ENCODE measurements at regions not wholly inside any gene's neighbourhood (a gene's known extent, or its start where the extent isn't known, plus 50 kb on each side); places are given as distances from the start of the nearest gene placed in this dataset.
A peak's percentile ranks its signal among the peaks of the same experiment; 100 is the strongest.

GRCh38 chr16:64470916-64471315, 650.9 kb downstream of the CDH11 start:
- Mint-ChIP-seq H3K36me3 (no peaks in the 10 kb centered on the region), H3K27ac (no peak overlapping the region), H3K9me3 (peaks cover 0 to 19% (median 2%) of the 10 kb centered on the region in 3 donors), H3K4me3 (no peak overlapping the region), H3K27me3 (no peaks in the 10 kb centered on the region), H3K4me1 (no peaks in the 10 kb centered on the region)

- no peaks in the 10 kb centered on the region for H3K4me1 Mint-ChIP-seq
- no peak overlapping the region for H3K4me3 Mint-ChIP-seq
- H3K27ac Mint-ChIP-seq, result no peak overlapping the region
- peaks cover 0 to 21% (median 2%) of the 10 kb centered on the region in 3 donors for H3K9me3 Mint-ChIP-seq
- H3K36me3 Mint-ChIP-seq, result no peaks in the 10 kb centered on the region
- no peaks in the 10 kb centered on the region for H3K27me3 Mint-ChIP-seq
These were observed 651.8 kb downstream of the CDH11 start for GRCh38 chr16:64469906-64470702.

DNA sequence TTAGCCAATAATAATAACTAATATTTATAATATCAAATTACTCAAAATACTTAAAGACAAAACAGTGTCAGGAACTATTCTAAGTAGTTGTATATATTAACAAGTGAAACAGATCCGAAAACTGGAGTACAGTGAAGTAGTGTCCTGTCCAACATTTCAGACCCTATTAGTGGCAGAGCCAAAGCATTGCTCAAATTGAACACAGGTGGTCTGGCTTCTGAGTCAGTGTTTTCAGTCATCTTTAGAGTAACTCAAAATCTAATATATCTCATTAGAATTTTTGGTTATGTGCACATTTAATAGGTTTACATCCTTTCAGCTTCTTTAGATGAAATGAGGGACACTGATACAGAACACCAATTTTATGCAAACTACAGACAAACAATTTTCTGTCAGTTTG, 652.5 kb downstream of the CDH11 start:
- H3K27ac Mint-ChIP-seq, result no peak overlapping the region
- no peak overlapping the region for H3K4me3 Mint-ChIP-seq
- peaks cover 2 to 27% (median 3%) of the 10 kb centered on the region in 3 donors for H3K9me3 Mint-ChIP-seq
- no peaks in the 10 kb centered on the region for H3K27me3 Mint-ChIP-seq
- H3K36me3 Mint-ChIP-seq, result no peaks in the 10 kb centered on the region
- no peaks in the 10 kb centered on the region for H3K4me1 Mint-ChIP-seq

DNA sequence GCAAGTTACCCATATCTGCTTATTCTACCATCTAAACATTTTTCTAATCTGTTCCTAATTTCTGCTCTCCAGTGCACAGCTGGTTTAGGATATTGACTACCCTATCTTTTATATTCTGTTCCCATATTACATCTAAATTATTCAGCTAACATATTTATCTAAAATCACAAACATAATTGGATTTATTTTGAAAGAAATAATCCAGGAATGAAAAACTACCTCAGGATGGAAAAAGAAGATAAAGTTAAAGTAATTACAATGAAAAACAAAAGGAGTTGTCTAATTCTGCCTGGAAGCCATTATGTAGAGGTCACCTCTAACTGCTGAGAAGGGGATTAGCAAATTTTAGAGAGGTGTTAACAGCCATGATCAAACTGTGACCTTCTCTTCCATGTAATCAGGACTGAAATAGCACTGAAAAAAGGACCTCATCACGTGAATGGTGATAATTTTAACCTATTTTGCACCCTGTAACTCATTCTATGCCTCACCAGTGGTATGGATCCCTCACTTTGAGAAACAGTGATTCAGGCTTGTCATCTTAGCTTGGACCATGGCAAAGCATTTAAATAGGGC, 653.3 kb downstream of the CDH11 start:
- Mint-ChIP-seq H3K27ac (peak overlapping the region in 1 of 3 donors; percentile 44), H3K4me3 (no peak overlapping the region), H3K27me3 (no peaks in the 10 kb centered on the region), H3K4me1 (no peaks in the 10 kb centered on the region), H3K36me3 (no peaks in the 10 kb centered on the region), H3K9me3 (peaks cover 2 to 27% (median 3%) of the 10 kb centered on the region in 3 donors)

DNA sequence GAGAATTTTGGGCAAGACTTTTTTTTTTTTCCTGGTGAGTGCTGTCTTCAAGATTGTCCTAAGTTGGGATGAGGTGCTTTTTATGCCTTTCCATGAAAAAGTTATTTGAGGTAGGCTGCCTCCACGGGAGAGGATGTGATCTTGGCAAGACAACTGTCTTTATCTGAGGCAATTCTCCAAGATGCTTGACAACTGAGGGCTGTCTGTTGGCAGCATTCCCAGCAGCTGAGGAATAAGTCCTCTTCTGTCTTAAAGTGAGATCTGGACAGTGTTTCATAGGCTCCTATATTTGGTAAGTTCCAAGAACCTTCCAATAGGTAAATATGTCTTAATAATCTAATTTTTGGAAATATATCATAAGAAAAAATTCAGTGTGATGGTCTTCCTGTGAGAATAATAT, 662.0 kb downstream of the CDH11 start:
- Mint-ChIP-seq H3K27me3 (no peaks in the 10 kb centered on the region), H3K4me1 (no peaks in the 10 kb centered on the region), H3K27ac (no peak overlapping the region), H3K9me3 (peaks cover 3 to 18% (median 9%) of the 10 kb centered on the region in 3 donors), H3K36me3 (no peaks in the 10 kb centered on the region), H3K4me3 (no peak overlapping the region)

DNA sequence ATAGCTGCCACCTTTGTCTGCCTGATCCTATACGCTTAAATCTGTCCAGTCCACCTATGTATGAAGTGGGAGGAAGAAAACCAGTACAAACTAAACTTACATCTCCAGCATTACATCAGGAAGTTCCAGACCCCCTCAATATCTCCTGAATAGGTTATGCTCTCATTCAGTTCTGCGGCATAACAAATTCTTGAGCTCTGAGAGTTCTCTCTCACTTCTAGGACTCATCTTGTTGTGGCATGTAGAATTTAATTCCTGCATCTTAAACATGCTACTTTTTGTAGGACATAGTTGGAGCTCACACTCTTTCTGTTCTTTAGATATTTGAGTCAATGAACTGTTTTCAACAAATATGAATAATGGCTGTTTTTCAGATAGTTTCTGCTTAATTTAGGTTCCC, 662.5 kb downstream of the CDH11 start:
- Mint-ChIP-seq H3K27me3 (no peaks in the 10 kb centered on the region), H3K9me3 (peaks cover 3 to 15% (median 12%) of the 10 kb centered on the region in 3 donors)

GRCh38 chr16:64455275-64455674, 666.6 kb downstream of the CDH11 start:
- Mint-ChIP-seq H3K27me3 (no peaks in the 10 kb centered on the region), H3K4me1 (no peaks in the 10 kb centered on the region), H3K4me3 (no peak overlapping the region), H3K27ac (no peak overlapping the region), H3K9me3 (peaks cover 0 to 15% (median 13%) of the 10 kb centered on the region in 3 donors), H3K36me3 (no peaks in the 10 kb centered on the region)

More for the DNA sequence above, 662.5 kb downstream of the CDH11 start:
- Mint-ChIP-seq H3K4me3 (no peak overlapping the region), H3K4me1 (no peaks in the 10 kb centered on the region), H3K36me3 (no peaks in the 10 kb centered on the region), H3K27ac (no peak overlapping the region)

GRCh38 chr16:64453646-64454045, 668.2 kb downstream of the CDH11 start:
- no peak overlapping the region for H3K4me3 Mint-ChIP-seq
- peaks cover 0 to 21% (median 14%) of the 10 kb centered on the region in 3 donors for H3K9me3 Mint-ChIP-seq
- no peaks in the 10 kb centered on the region for H3K36me3 Mint-ChIP-seq
- no peaks in the 10 kb centered on the region for H3K4me1 Mint-ChIP-seq
- H3K27me3 Mint-ChIP-seq, result no peaks in the 10 kb centered on the region
- no peak overlapping the region for H3K27ac Mint-ChIP-seq

GRCh38 chr16:64452446-64452845, 669.4 kb downstream of the CDH11 start:
- Mint-ChIP-seq H3K27me3 (no peaks in the 10 kb centered on the region), H3K27ac (no peak overlapping the region), H3K9me3 (peaks cover 0 to 21% (median 14%) of the 10 kb centered on the region in 3 donors), H3K36me3 (no peaks in the 10 kb centered on the region), H3K4me3 (no peak overlapping the region), H3K4me1 (no peaks in the 10 kb centered on the region)

DNA sequence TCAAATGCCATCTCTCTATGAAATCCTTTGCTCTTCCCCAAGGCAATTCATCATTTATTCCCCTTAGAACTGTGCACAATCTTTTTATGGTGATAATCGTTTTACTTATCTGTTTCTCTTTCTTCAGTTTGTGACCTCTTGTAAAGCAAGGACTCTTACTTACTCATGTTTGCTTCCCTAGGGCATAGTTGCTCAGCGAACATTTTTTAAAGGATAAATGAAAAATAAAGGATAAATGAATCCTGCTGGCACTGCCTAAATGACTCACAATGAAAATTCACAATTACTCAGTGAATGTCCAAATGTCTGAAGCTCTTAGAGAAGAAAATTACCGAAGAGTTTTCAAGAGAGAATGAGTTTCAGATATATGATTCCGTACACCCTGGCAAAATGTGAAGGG, 671.7 kb downstream of the CDH11 start:
- Mint-ChIP-seq H3K4me3 (no peak overlapping the region), H3K27me3 (no peaks in the 10 kb centered on the region), H3K27ac (no peak overlapping the region), H3K9me3 (peaks cover 0 to 18% (median 11%) of the 10 kb centered on the region in 3 donors), H3K36me3 (no peaks in the 10 kb centered on the region), H3K4me1 (no peaks in the 10 kb centered on the region)

- H3K9me3 Mint-ChIP-seq, result peaks cover 0 to 18% (median 9%) of the 10 kb centered on the region in 3 donors
- H3K27me3 Mint-ChIP-seq, result no peaks in the 10 kb centered on the region
- no peaks in the 10 kb centered on the region for H3K4me1 Mint-ChIP-seq
- no peak overlapping the region for H3K4me3 Mint-ChIP-seq
- no peak overlapping the region for H3K27ac Mint-ChIP-seq
- no peaks in the 10 kb centered on the region for H3K36me3 Mint-ChIP-seq
These were observed 672.4 kb downstream of the CDH11 start for GRCh38 chr16:64449506-64449905.

DNA sequence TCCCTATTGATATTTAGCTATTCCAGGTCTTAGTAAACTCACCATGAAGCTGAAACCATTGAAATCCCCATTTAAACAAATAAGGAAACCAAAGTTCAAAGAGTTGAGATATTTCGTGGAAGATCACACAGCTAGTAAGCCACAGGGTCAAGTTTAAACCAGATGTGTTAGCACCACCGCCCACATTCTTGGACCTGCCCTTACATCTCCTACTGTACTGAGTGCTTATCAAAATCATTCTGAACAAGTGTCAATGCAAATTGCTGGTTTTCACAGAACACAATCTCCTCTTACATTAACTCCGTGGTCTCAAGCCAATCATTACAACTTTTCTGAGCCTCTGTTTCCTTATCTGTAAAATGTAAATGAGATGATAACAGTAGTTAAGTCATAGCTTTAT, 676.2 kb downstream of the CDH11 start:
- Mint-ChIP-seq H3K4me3 (no peak overlapping the region), H3K9me3 (peaks cover 0 to 18% (median 5%) of the 10 kb centered on the region in 3 donors), H3K27ac (no peak overlapping the region), H3K27me3 (no peaks in the 10 kb centered on the region), H3K4me1 (no peaks in the 10 kb centered on the region), H3K36me3 (no peaks in the 10 kb centered on the region)

DNA sequence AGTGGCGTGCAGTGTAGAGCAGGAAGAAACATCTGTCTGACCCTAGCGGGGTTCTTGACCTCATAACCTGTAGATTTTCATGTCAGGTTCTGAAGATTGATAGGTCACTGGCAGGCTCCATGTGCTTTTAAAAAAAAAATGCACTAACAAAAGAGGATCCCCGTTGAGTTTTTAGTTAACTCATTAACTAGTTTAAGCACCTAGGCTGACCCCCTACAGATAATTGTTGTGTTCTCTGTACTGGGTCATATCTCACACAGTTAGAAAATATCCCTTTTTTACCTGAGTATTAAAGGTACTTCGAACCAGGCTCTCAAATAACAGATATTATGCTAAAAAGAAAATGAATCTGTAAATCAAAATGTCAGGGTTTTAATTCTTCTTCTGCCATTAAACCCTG, 676.6 kb downstream of the CDH11 start:
- Mint-ChIP-seq H3K4me1 (no peaks in the 10 kb centered on the region), H3K27ac (no peak overlapping the region), H3K9me3 (peaks cover 0 to 16% (median 5%) of the 10 kb centered on the region in 3 donors), H3K36me3 (no peaks in the 10 kb centered on the region), H3K27me3 (no peaks in the 10 kb centered on the region), H3K4me3 (no peak overlapping the region)

- Mint-ChIP-seq H3K9me3 (peaks cover 0 to 10% (median 2%) of the 10 kb centered on the region in 3 donors), H3K4me1 (no peaks in the 10 kb centered on the region), H3K4me3 (no peak overlapping the region), H3K27me3 (no peaks in the 10 kb centered on the region), H3K27ac (no peak overlapping the region), H3K36me3 (no peaks in the 10 kb centered on the region)
These were observed 681.4 kb downstream of the CDH11 start for GRCh38 chr16:64440421-64440831.

- Mint-ChIP-seq H3K4me3 (no peak overlapping the region), H3K27ac (no peak overlapping the region)
These were observed 681.9 kb downstream of the CDH11 start for GRCh38 chr16:64440005-64440404.

More at GRCh38 chr16:64440005-64440404, 681.9 kb downstream of the CDH11 start:
- no peaks in the 10 kb centered on the region for H3K4me1 Mint-ChIP-seq
- no peaks in the 10 kb centered on the region for H3K27me3 Mint-ChIP-seq
- H3K9me3 Mint-ChIP-seq, result peaks cover 0 to 10% (median 2%) of the 10 kb centered on the region in 3 donors
- no peaks in the 10 kb centered on the region for H3K36me3 Mint-ChIP-seq
